H1 (cell line): ENCODE measurements at regions not wholly inside any gene's neighbourhood (a gene's known extent, or its start where the extent isn't known, plus 50 kb on each side); places are given as distances from the start of the nearest gene placed in this dataset.

Experiments
- CTCF ChIA-PET: fragments of 300-600 bp; sonication (Branson Sonifier 250); formaldehyde crosslinking; loops from one replicate; lab custom pipeline; 2021; ENCODE audit not compliant: partially characterized antibody; lab: Charles Lee
- POLR2A ChIA-PET: fragments of 300-600 bp; sonication (Branson Sonifier 250); formaldehyde crosslinking; loops from one replicate; lab custom pipeline; 2021; ENCODE audit warnings: inconsistent platforms; ENCODE audit not compliant: partially characterized antibody; lab: Charles Lee
- DNase-seq, 2 experiments: peaks; one replicate each; pipeline versions ENCODE4 v3.0.0 to v3.0.0-alpha.2; 2010 to 2022; ENCODE audit warnings: low spot score in 2 of 2, low read depth in 1 of 2, mixed read lengths in 1 of 2
- FAIRE-seq: peaks from 2 replicates; lab custom pipeline; 2011; peaks lifted over from hg19 to GRCh38; lab: Jason Lieb, UNC
- H2AFZ ChIP-seq: 2 replicates; pipeline ENCODE4 v1.8.1; 2012; ENCODE audit warnings: low read length, inconsistent platforms
- H2AK5ac ChIP-seq: 2 replicates; pipeline ENCODE4 v1.6.1; 2013; ENCODE audit warnings: low read depth, low read length
- H2BK120ac ChIP-seq: replicated peaks from 2 replicates; pipeline ENCODE3; 2013; ENCODE audit warnings: low read depth, low read length, inconsistent platforms
- H2BK12ac ChIP-seq: 2 replicates; pipeline ENCODE4 v1.6.1; 2013; ENCODE audit warnings: low read depth, low read length
- H2BK15ac ChIP-seq: 2 replicates; pipeline ENCODE4 v1.6.1; 2013; ENCODE audit warnings: low read length
- H2BK20ac ChIP-seq: 2 replicates; pipeline ENCODE4 v1.6.1; 2013; ENCODE audit warnings: low read length
- H2BK5ac ChIP-seq: 2 replicates; pipeline ENCODE4 v1.6.1; 2013; ENCODE audit warnings: low read depth, low read length
- H3K14ac ChIP-seq: 2 replicates; pipeline ENCODE4 v1.6.1; 2013; ENCODE audit warnings: inconsistent platforms; ENCODE audit not compliant: insufficient read length
- H3K18ac ChIP-seq: 2 replicates; pipeline ENCODE4 v1.6.1; 2013; ENCODE audit warnings: low read length; ENCODE audit errors: extremely low read depth
- H3K23ac ChIP-seq: 2 replicates; pipeline ENCODE4 v1.6.1; 2013; ENCODE audit warnings: inconsistent platforms; ENCODE audit not compliant: insufficient read length
- H3K23me2 ChIP-seq: 2 replicates; pipeline ENCODE4 v1.6.1; 2013; ENCODE audit warnings: low read depth, low read length
- H3K27ac ChIP-seq: 2 replicates; pipeline ENCODE4 v1.6.1; 2011; ENCODE audit warnings: low read depth, low read length, inconsistent platforms
- H3K27me3 ChIP-seq, 4 experiments: replicated peaks in 1 of 4; 1 replicate in 1 of 4; 2 replicates in 3 of 4; pipeline versions ENCODE4 v1.6.1 to v1.8.1; 2011 to 2013; ENCODE audit warnings: low read length in 3 of 4, mild to moderate bottlenecking in 3 of 4, inconsistent platforms in 2 of 4, mixed read lengths in 2 of 4, moderate library complexity in 1 of 4; ENCODE audit not compliant: control insufficient read depth in 3 of 4, insufficient read depth in 3 of 4; ENCODE audit errors: extremely low read depth in 1 of 4
- H3K36me3 ChIP-seq, 4 experiments: 2 replicates each; pipeline versions ENCODE4 v1.6.1 to v1.8.1; 2011 to 2013; ENCODE audit warnings: mild to moderate bottlenecking in 4 of 4, low read length in 3 of 4, moderate library complexity in 2 of 4, control low read depth in 1 of 4, inconsistent platforms in 1 of 4; ENCODE audit not compliant: insufficient read depth in 4 of 4, control insufficient read depth in 2 of 4
- H3K4ac ChIP-seq: replicated peaks from 2 replicates; pipeline ENCODE3; 2013; ENCODE audit warnings: low read length, low read depth, mixed read lengths, inconsistent platforms; ENCODE audit not compliant: insufficient read length
- H3K4me1 ChIP-seq, 4 experiments: replicated peaks in 1 of 4; 1 replicate in 1 of 4; 2 replicates in 3 of 4; pipeline versions ENCODE4 v1.6.1 to v1.8.1; 2011 to 2013; ENCODE audit warnings: low read length in 3 of 4, inconsistent platforms in 2 of 4, mixed read lengths in 1 of 4; ENCODE audit not compliant: insufficient read depth in 4 of 4, control insufficient read depth in 3 of 4
- H3K4me2 ChIP-seq, 2 experiments: 2 replicates each; pipeline versions ENCODE4 v1.6.1 to v1.8.1; 2011 to 2013; ENCODE audit warnings: low read depth in 2 of 2, low read length in 2 of 2, control low read depth in 1 of 2, inconsistent platforms in 1 of 2, mild to moderate bottlenecking in 1 of 2; ENCODE audit not compliant: insufficient read depth in 1 of 2
- H3K4me3 ChIP-seq, 4 experiments: fragments of 200-600, 300-600 bp in 1 of 4; sonication (generic), shearing (Covaris generic), sonication (Bioruptor Twin) in 1 of 4; 2 replicates each; pipeline versions ENCODE4 v1.5.1 to v1.8.1; 2011 to 2016; ENCODE audit warnings: low read length in 4 of 4, low read depth in 3 of 4, control low read depth in 2 of 4, inconsistent platforms in 2 of 4, mild to moderate bottlenecking in 2 of 4, mixed read lengths in 1 of 4, moderate library complexity in 1 of 4; ENCODE audit not compliant: insufficient read depth in 2 of 4; ENCODE audit errors: extremely low read depth in 1 of 4
- H3K56ac ChIP-seq: replicated peaks from 2 replicates; pipeline ENCODE3; 2013; ENCODE audit warnings: low read depth, mild to moderate bottlenecking, mixed read lengths, low read length, inconsistent platforms; ENCODE audit not compliant: insufficient read length
- H3K79me1 ChIP-seq: 2 replicates; pipeline ENCODE4 v1.6.1; 2013; ENCODE audit warnings: low read depth, low read length, control low read depth
- H3K79me2 ChIP-seq, 2 experiments: 2 replicates each; pipeline versions ENCODE4 v1.6.1 to v1.8.1; 2012 to 2013; ENCODE audit warnings: low read length in 2 of 2, mild to moderate bottlenecking in 2 of 2, inconsistent platforms in 1 of 2; ENCODE audit not compliant: insufficient read depth in 2 of 2, control insufficient read depth in 1 of 2
- H3K9ac ChIP-seq, 4 experiments: replicated peaks in 1 of 4; 1 replicate in 1 of 4; 2 replicates in 3 of 4; pipeline versions ENCODE4 v1.6.1 to v1.8.1; 2011 to 2013; ENCODE audit warnings: low read depth in 3 of 4, low read length in 3 of 4, control low read depth in 2 of 4, mild to moderate bottlenecking in 2 of 4, moderate library complexity in 2 of 4, inconsistent platforms in 1 of 4; ENCODE audit errors: extremely low read depth in 1 of 4
- H3K9me3 ChIP-seq, 2 experiments: 2 replicates each; pipeline versions ENCODE4 v1.6.1 to v1.8.1; 2012 to 2013; ENCODE audit warnings: mild to moderate bottlenecking in 2 of 2, moderate library complexity in 2 of 2, control low read depth in 1 of 2, inconsistent platforms in 1 of 2, low read depth in 1 of 2, low read length in 1 of 2, mixed read lengths in 1 of 2; ENCODE audit not compliant: insufficient read depth in 2 of 2
- H4K20me1 ChIP-seq, 2 experiments: replicated peaks in 1 of 2; 2 replicates each; pipeline versions ENCODE3 to v1.8.1; 2011 to 2013; ENCODE audit warnings: inconsistent platforms in 2 of 2, low read length in 2 of 2, mild to moderate bottlenecking in 1 of 2; ENCODE audit not compliant: insufficient read depth in 2 of 2, control insufficient read depth in 1 of 2
- H4K5ac ChIP-seq: 2 replicates; pipeline ENCODE4 v1.6.1; 2013; ENCODE audit warnings: low read length, low read depth, mixed read lengths, inconsistent platforms; ENCODE audit not compliant: insufficient read length
- H4K8ac ChIP-seq: 2 replicates; pipeline ENCODE4 v1.8.0; 2013; ENCODE audit warnings: mild to moderate bottlenecking, moderate library complexity, low read length, inconsistent platforms; ENCODE audit not compliant: insufficient read depth; ENCODE audit errors: extremely low read depth
- H4K91ac ChIP-seq: replicated peaks from 2 replicates; pipeline ENCODE3; 2013; ENCODE audit warnings: low read length, mixed read lengths, inconsistent platforms; ENCODE audit not compliant: insufficient read length
- BCL11A ChIP-seq, 2 experiments: IDR thresholded peaks; one replicate each; pipeline ENCODE4 v1.6.1; 2011; ENCODE audit warnings: low read depth in 2 of 2, low read length in 2 of 2, mild to moderate bottlenecking in 2 of 2
- FOSL1 ChIP-seq: IDR thresholded peaks from 2 replicates; pipeline ENCODE4 v1.6.1; 2011; ENCODE audit warnings: mild to moderate bottlenecking, low read depth, low read length, moderate library complexity; ENCODE audit not compliant: insufficient read depth
- POLR2AphosphoS5 ChIP-seq: IDR thresholded peaks from 2 replicates; pipeline ENCODE4 v1.6.1; 2011; ENCODE audit warnings: low read depth, low read length
- TF ChIP-seq, protein P1 (sequence below): IDR thresholded peaks from 2 replicates; pipeline ENCODE4 v1.6.1; 2012; ENCODE audit warnings: inconsistent platforms

DNA sequence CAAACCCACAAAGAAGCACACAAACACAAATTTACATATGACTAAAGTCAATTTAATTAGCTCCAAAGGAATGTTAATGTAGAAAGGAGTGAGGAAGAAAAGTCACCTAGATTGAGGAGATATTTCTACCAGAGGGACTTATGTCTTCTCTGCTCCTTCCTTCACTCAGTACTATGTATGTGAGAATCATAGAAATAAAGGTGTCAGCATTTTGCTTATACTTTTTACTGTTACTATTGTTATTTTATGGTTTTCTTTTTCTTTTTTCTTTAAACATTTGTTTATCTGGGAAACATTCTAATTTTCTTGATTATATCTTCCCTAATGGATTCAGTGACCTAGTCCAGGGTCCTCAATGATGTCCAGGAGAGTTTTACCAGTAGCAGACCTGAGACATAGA lies 511.9 kb upstream of the NCAM2 start:
- Histone ChIP-seq H3K4me1 (no peaks in the 10 kb centered on the region), H4K20me1 (no peaks in the 10 kb centered on the region), H2BK12ac (no peak overlapping the region), H3K4me3 (peak overlapping the region in 1 of 4 experiments; percentile 16; a peak in 1 of 8 replicates), H3K9ac (no peak overlapping the region), H3K56ac (no peak overlapping the region), H3K14ac (no peak overlapping the region), H4K5ac (no peak overlapping the region), H3K27ac (no peak overlapping the region), H3K27me3 (no peaks in the 10 kb centered on the region), H4K8ac (no peak overlapping the region), H2BK120ac (no peak overlapping the region), H2BK20ac (no peak overlapping the region), H3K79me2 (no peaks in the 10 kb centered on the region), H2BK15ac (no peak overlapping the region), H2AK5ac (no peak overlapping the region), H3K18ac (no peak overlapping the region), H3K9me3 (peaks cover 0 to 3% of the 10 kb centered on the region in 2 experiments; a peak in 1 of 4 replicates), H4K91ac (no peak overlapping the region), H3K79me1 (no peaks in the 10 kb centered on the region), H3K36me3 (no peaks in the 10 kb centered on the region), H3K23me2 (no peaks in the 10 kb centered on the region), H2AFZ (no peak overlapping the region), H3K4me2 (no peak overlapping the region), H2BK5ac (no peak overlapping the region), H3K23ac (no peak overlapping the region), H3K4ac (no peak overlapping the region)
- ChIA-PET CTCF (no interaction called here), POLR2A (no interaction called here)
- DNase-seq (no peak), FAIRE-seq (no peak)
- TF ChIP-seq, protein P1, sequence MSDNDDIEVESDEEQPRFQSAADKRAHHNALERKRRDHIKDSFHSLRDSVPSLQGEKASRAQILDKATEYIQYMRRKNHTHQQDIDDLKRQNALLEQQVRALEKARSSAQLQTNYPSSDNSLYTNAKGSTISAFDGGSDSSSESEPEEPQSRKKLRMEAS, result no peak
- TF ChIP-seq BCL11A (IDR thresholded peaks at IDR 0.05; ENCODE audit: low read depth in 2 of 2, low read length in 2 of 2), result no peak
- no peak for TF ChIP-seq FOSL1
- no peak for TF ChIP-seq POLR2AphosphoS5
